ENCODE measurements at regions not wholly inside any gene's neighbourhood (a gene's known extent, or its start where the extent isn't known, plus 50 kb on each side); places are given as distances from the start of the nearest gene placed in this dataset.

- TF ChIP-seq RNF2 (IDR thresholded peaks at IDR 0.05; ENCODE audit: borderline replicate concordance, low read depth, low read length, missing control alignments, poor library complexity, severe bottlenecking) (no peak), ATF3 (IDR thresholded peaks at IDR 0.05; ENCODE audit: insufficient read depth, low read depth, low read length) (no peak)
- TF ChIP-seq, protein P1, sequence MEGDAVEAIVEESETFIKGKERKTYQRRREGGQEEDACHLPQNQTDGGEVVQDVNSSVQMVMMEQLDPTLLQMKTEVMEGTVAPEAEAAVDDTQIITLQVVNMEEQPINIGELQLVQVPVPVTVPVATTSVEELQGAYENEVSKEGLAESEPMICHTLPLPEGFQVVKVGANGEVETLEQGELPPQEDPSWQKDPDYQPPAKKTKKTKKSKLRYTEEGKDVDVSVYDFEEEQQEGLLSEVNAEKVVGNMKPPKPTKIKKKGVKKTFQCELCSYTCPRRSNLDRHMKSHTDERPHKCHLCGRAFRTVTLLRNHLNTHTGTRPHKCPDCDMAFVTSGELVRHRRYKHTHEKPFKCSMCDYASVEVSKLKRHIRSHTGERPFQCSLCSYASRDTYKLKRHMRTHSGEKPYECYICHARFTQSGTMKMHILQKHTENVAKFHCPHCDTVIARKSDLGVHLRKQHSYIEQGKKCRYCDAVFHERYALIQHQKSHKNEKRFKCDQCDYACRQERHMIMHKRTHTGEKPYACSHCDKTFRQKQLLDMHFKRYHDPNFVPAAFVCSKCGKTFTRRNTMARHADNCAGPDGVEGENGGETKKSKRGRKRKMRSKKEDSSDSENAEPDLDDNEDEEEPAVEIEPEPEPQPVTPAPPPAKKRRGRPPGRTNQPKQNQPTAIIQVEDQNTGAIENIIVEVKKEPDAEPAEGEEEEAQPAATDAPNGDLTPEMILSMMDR (IDR thresholded peaks at IDR 0.05; ENCODE audit: control extremely low read depth in 1 of 3, insufficient read depth in 1 of 3, low read depth in 1 of 3, low read length in 3 of 3) = no peak
Observed at GRCh38 chr9:671997-672396, 169.5 kb upstream of the DMRT1 start.

Measured in H1 (cell line).